HFFc6 (cell line): ENCODE measurements at regions not wholly inside any gene's neighbourhood (a gene's known extent, or its start where the extent isn't known, plus 50 kb on each side); places are given as distances from the start of the nearest gene placed in this dataset.

Source experiments
- DNase-seq: peaks from one replicate; pipeline ENCODE4 v3.0.0-alpha.2; 2018
- H3K27ac Mint-ChIP-seq: 2 replicates; pipeline ENCODE4 v1.8.0; 2020; ENCODE audit warnings: mild to moderate bottlenecking, mixed read lengths
- H3K27me3 Mint-ChIP-seq: 2 replicates; pipeline ENCODE4 v1.8.0; 2021; ENCODE audit warnings: mild to moderate bottlenecking, moderate library complexity, mixed read lengths; ENCODE audit not compliant: insufficient read depth
- H3K36me3 Mint-ChIP-seq: 2 replicates; pipeline ENCODE4 v1.8.0; 2021; ENCODE audit warnings: low read depth, mixed read lengths
- H3K4me1 Mint-ChIP-seq: 2 replicates; pipeline ENCODE4 v1.8.0; 2020; ENCODE audit warnings: low read depth, mixed read lengths
- H3K4me3 Mint-ChIP-seq: 2 replicates; pipeline ENCODE4 v1.8.0; 2020; ENCODE audit warnings: mild to moderate bottlenecking, moderate library complexity, mixed read lengths
- H3K9me3 Mint-ChIP-seq: 2 replicates; pipeline ENCODE4 v1.8.0; 2020; ENCODE audit warnings: mild to moderate bottlenecking, mixed read lengths
- TF ChIP-seq, protein P1 (sequence below): fragments of 200-600 bp; sonication (generic); IDR thresholded peaks from 2 replicates; pipeline ENCODE4 v1.5.0; 2021; ENCODE audit warnings: antibody characterized with exemption, mild to moderate bottlenecking

DNA sequence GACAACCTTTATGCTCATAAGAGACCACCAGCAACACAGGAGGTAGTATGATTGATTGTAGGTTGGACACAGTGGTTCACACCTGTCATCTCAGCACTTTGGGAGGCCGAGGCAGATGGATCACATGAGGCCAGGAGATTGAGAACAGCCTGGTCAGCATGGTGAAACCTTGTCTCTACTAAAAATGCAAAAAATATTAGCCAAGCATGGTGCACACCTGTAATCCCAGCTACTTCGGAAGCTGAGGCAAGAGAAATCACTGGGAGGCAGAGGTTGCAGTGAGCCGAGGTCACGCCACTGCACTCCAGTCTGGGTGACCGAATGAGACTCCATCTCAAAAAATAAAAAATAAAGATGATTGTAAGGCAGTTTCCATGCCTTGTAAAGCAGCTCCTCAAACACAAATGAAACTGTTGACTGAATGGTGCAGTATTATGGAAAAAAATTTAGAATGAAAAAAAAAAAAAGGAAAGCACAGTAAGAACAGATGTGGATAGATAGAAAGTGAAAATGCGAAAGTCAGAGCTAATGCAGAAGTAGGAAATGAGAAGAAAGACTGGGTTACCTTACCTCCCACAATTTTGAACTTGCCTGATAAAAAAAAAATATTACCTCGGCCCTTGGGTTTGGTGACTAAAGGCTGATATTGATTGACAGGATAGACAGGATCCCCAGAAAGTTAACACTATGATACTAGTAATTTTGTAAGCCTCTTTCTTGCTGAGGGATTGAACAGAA is 249.2 kb upstream of the TRAM1L1 start:
- H3K9me3 Mint-ChIP-seq, result peaks cover 25% of the 10 kb centered on the region

DNA sequence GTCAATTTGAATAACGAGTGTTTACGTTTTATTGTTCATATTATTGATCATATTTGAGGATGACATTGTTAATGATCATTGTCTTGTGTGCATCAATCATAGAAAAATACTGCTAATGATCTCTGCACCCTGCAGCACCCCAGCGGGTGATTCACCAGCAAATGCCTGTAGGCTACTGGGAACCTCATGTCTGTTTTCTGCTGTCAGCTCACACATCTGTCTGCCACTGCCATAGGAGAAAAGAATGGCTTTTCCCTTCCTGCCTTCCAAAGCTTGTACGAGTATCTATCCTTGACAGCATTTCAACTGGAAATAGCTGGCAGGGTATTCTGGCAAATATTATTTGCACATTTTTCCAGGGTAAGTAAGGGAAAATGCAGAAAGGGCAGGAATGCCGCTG is 272.1 kb upstream of the TRAM1L1 start:
- DNase-seq, result no peak
- TF ChIP-seq, protein P1, sequence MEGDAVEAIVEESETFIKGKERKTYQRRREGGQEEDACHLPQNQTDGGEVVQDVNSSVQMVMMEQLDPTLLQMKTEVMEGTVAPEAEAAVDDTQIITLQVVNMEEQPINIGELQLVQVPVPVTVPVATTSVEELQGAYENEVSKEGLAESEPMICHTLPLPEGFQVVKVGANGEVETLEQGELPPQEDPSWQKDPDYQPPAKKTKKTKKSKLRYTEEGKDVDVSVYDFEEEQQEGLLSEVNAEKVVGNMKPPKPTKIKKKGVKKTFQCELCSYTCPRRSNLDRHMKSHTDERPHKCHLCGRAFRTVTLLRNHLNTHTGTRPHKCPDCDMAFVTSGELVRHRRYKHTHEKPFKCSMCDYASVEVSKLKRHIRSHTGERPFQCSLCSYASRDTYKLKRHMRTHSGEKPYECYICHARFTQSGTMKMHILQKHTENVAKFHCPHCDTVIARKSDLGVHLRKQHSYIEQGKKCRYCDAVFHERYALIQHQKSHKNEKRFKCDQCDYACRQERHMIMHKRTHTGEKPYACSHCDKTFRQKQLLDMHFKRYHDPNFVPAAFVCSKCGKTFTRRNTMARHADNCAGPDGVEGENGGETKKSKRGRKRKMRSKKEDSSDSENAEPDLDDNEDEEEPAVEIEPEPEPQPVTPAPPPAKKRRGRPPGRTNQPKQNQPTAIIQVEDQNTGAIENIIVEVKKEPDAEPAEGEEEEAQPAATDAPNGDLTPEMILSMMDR, result no peak
- peaks cover 20% of the 10 kb centered on the region; the same call in 1 of the 2 replicates for H3K9me3 Mint-ChIP-seq
- no peaks in the 10 kb centered on the region for H3K36me3 Mint-ChIP-seq
- no peaks in the 10 kb centered on the region for H3K4me1 Mint-ChIP-seq
- no peaks in the 10 kb centered on the region for H3K27me3 Mint-ChIP-seq
- H3K27ac Mint-ChIP-seq, result no peak overlapping the region
- H3K4me3 Mint-ChIP-seq, result no peak overlapping the region

More for the DNA sequence above, 249.2 kb upstream of the TRAM1L1 start:
- DNase-seq, result no peak
- no peaks in the 10 kb centered on the region for H3K36me3 Mint-ChIP-seq
- TF ChIP-seq, protein P1, result no peak
- no peak overlapping the region for H3K27ac Mint-ChIP-seq
- peaks cover 1% of the 10 kb centered on the region; the same call in 1 of the 2 replicates for H3K27me3 Mint-ChIP-seq
- H3K4me3 Mint-ChIP-seq, result no peak overlapping the region
- H3K4me1 Mint-ChIP-seq, result no peaks in the 10 kb centered on the region

DNA sequence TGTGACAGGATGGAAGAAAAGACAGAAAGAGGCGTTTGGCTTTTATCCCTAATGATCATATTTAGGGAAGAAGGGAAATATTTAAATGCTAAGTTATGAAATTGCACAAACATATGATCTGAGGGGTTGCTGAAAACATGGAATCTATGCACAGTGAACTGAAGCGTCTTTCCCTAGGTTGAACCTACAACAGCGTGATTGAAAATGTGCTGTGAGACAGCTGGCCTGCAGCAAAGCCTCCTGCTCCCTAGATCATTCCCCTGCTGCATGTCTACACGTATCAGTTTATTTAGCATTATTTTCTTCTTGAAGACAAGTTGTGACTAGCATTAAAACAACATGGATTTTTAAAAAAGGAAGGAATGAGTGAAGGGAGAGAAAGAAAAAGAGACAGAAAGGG is 272.5 kb upstream of the TRAM1L1 start:
- TF ChIP-seq, protein P1, result no peak
- Mint-ChIP-seq H3K4me1 (no peaks in the 10 kb centered on the region), H3K4me3 (no peak overlapping the region), H3K9me3 (peaks cover 20% of the 10 kb centered on the region; the same call in 1 of the 2 replicates), H3K27ac (no peak overlapping the region), H3K36me3 (no peaks in the 10 kb centered on the region), H3K27me3 (no peaks in the 10 kb centered on the region)
- DNase-seq, result no peak

DNA sequence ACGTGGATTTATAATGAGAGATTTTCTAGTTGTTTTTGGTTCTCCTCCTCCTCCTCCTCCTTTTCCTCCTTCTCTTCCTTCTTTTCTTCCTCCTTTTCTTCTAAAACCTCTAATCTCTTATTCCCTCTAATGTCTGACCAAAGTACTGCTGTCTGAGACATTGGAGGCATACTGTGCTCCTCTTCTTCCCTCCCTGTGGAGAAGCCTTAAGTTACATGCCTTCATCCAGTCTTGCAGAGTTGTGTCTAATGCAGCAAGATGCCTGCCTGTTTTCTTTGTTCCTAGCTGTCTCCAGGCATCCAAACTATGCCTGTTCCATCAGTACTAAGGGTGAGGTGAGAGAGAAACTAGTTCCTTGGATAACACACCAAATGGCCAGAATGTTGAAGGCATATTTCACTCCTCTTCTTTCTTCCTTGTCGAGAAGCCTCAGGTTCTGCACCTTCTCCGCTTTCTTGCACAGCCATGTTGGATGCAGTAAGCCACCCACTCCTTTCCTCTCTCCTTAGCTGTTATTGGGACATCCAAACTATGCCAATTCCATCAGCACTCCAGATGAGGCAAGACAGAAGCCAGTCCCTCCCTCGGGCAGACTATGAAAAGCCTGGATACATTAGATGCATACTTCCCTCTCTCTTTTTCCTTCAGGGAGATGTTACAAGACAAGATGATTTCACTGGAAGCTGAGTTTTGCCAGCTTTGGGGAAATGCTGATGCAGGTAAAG is 285.7 kb upstream of the TRAM1L1 start:
- H3K4me3 Mint-ChIP-seq, result no peak overlapping the region
- DNase-seq, result no peak

DNA sequence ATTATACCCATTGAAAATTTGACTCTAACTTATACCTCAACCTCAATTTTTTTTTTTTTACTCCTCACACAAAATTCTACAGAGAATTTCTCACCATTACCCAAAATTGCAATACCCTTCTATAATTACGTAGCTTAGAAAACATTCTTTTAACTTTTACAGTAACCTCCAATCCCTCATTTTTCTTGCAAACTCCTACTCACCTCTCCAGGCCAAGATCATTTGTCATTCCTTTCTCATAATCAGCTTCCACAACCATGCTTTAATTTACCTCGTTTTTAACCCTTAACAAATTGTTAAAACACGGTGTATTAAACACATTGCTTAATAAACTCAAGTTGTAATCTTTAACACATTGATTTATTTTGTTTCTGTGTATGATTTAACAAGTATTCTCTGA is 289.7 kb upstream of the TRAM1L1 start:
- no peaks in the 10 kb centered on the region for H3K36me3 Mint-ChIP-seq
- no peak overlapping the region for H3K4me3 Mint-ChIP-seq
- no peaks in the 10 kb centered on the region for H3K4me1 Mint-ChIP-seq
- H3K27me3 Mint-ChIP-seq, result no peaks in the 10 kb centered on the region; the same call in 1 of the 2 replicates
- DNase-seq, result no peak
- H3K9me3 Mint-ChIP-seq, result peaks cover 22% of the 10 kb centered on the region
- no peak overlapping the region for H3K27ac Mint-ChIP-seq
- TF ChIP-seq, protein P1, result no peak

More for the DNA sequence above, 285.7 kb upstream of the TRAM1L1 start:
- H3K27me3 Mint-ChIP-seq, result no peaks in the 10 kb centered on the region; the same call in 1 of the 2 replicates
- no peaks in the 10 kb centered on the region for H3K36me3 Mint-ChIP-seq
- peaks cover 29% of the 10 kb centered on the region for H3K9me3 Mint-ChIP-seq
- no peak overlapping the region for H3K27ac Mint-ChIP-seq
- TF ChIP-seq, protein P1, result no peak
- no peaks in the 10 kb centered on the region for H3K4me1 Mint-ChIP-seq
